Activated CD4-positive, alpha-beta T cell treated with anti-CD3 and anti-CD28 coated beads for 36 hours (primary cell): ENCODE measurements at regions not wholly inside any gene's neighbourhood (a gene's known extent, or its start where the extent isn't known, plus 50 kb on each side); places are given as distances from the start of the nearest gene placed in this dataset.

ENCODE experiments used
- ATAC-seq: fragments of 200-7000 bp; cut with Tn5 transposase; one replicate; pipeline ENCODE4 v1.10.0; 2021; ENCODE audit warnings: mild to moderate bottlenecking, moderate library complexity
- CTCF ChIA-PET: fragments of 350-600 bp; sonication (Branson Sonifier 250); formaldehyde crosslinking; loops from one replicate; lab custom pipeline; 2021; ENCODE audit warnings: antibody characterized with exemption; lab: Charles Lee
- POLR2A ChIA-PET: fragments of 350-600 bp; sonication (Branson Sonifier 250); formaldehyde crosslinking; loops from one replicate; lab custom pipeline; 2021; ENCODE audit warnings: antibody characterized with exemption, inconsistent platforms; lab: Charles Lee
- DNase-seq: peaks from one replicate; pipeline ENCODE4 v3.0.0-alpha.2; 2020
- H3K27ac Mint-ChIP-seq: one replicate; pipeline ENCODE4 v1.8.0; 2021; ENCODE audit warnings: mixed read lengths
- H3K27me3 Mint-ChIP-seq: one replicate; pipeline ENCODE4 v1.8.0; 2021; ENCODE audit warnings: mixed read lengths
- H3K36me3 Mint-ChIP-seq: one replicate; pipeline ENCODE4 v1.8.0; 2021; ENCODE audit warnings: low read depth, mixed read lengths
- H3K4me1 Mint-ChIP-seq: one replicate; pipeline ENCODE4 v1.8.0; 2021; ENCODE audit warnings: mixed read lengths
- H3K4me3 Mint-ChIP-seq: one replicate; pipeline ENCODE4 v1.8.0; 2021; ENCODE audit warnings: mild to moderate bottlenecking, moderate library complexity, mixed read lengths
- H3K9me3 Mint-ChIP-seq: one replicate; pipeline ENCODE4 v1.8.0; 2021; ENCODE audit warnings: low read depth, mixed read lengths
- intact Hi-C, 2 experiments: fragments of 100-400 bp; cut with DNase I in 1 of 2; cut with micrococcal nuclease in 1 of 2; formaldehyde crosslinking; loops; one replicate each; pipeline versions ENCODE4 v1.14.2 to v1.15.1; 2022 to 2024; cut with DNase I, micrococcal nuclease

DNA sequence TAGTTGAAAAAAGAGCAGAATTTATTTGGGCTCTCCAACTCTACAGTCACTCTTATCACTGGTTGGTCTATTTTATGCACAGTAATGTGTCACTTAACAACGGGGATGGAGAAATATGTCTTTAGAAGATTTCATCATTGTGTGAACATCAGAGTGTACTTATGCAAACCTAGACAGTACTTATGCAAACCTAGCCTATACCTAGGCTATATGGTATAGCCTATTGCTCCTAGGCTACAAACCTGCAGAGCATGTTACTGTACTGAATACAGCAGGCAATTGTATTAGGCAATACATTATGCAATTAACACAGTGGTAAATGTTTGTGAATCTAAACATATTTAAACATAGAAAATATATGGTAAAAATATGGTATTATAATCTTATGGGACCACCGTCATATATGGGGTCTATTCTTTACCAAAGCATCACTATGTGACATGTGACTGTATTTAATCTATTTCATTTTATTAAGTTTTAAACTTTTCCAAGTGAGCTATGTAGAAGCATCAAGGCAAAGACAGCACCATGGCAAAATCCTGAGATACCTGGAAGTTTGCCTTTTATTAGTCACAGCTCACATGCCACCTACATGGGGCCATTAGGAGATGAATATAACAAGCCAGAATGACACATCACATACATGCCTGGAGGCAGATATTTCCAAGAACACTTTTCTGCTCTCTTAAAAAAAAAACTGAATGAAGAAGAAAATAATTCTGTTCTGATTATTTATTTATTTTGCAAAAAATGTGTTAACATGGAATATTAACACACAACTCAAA is 537.4 kb downstream of the TUSC7 start:
- DNase-seq (no peak), ATAC-seq (no peak)
- H3K27me3 Mint-ChIP-seq, result no peaks in the 10 kb centered on the region
- H3K27ac Mint-ChIP-seq, result no peak overlapping the region
- H3K36me3 Mint-ChIP-seq, result no peaks in the 10 kb centered on the region
- H3K4me1 Mint-ChIP-seq, result no peaks in the 10 kb centered on the region
- intact Hi-C loops, result no loop called here
- H3K9me3 Mint-ChIP-seq, result peaks cover 9% of the 10 kb centered on the region
- H3K4me3 Mint-ChIP-seq, result no peak overlapping the region
- POLR2A ChIA-PET, result no interaction called here
- CTCF ChIA-PET, result no interaction called here

DNA sequence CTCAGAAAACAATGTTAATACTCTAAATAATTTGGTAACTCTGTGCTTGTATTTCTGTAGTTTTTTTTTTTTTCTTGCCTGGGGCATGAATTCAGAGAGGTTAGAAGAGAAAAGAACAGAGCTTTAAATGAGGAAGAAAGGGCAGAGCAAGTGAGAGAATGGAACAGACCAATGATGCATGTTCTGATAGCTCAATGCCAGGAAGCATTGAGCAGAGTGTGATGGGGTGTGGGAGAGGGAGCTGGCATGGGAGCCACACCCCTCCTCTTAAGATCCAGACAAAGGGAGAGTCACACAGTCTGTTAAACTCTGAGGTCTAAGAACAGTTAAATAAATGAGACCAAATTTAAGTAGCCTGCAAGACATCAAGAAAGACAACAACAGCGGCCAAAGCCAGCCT is 538.6 kb downstream of the TUSC7 start:
- Mint-ChIP-seq H3K9me3 (peaks cover 9% of the 10 kb centered on the region), H3K4me3 (no peak overlapping the region), H3K27me3 (no peaks in the 10 kb centered on the region), H3K4me1 (no peaks in the 10 kb centered on the region), H3K27ac (no peak overlapping the region), H3K36me3 (no peaks in the 10 kb centered on the region)
- intact Hi-C loops, result no loop called here
- ChIA-PET POLR2A (no interaction called here), CTCF (interaction anchor here (0.7 kb wide), 1 partner anchor 481 kb away, joined by 4 read pairs; no protein-coding TSS in a partner anchor)
- DNase-seq (no peak), ATAC-seq (no peak)

DNA sequence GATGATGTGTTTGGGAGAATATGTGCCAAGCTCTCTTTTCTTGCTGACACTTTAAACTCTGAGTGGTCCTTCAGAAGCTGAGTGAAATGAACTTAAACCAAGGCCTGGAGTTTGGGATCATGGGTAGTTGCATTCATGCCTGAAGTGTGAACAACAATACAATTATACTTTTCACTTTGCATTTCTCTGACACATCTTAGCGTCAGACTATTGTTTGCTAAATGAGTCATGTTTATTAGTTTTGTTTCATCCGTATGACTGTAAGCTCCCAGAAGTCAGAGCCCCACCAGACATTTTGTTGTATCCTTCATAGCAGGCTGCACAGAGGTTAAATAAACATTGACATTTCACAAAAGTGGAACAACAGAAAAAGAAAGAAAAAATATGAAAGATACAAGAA is 542.6 kb downstream of the TUSC7 start:
- CTCF ChIA-PET, result no interaction called here
- intact Hi-C loops, result no loop called here

DNA sequence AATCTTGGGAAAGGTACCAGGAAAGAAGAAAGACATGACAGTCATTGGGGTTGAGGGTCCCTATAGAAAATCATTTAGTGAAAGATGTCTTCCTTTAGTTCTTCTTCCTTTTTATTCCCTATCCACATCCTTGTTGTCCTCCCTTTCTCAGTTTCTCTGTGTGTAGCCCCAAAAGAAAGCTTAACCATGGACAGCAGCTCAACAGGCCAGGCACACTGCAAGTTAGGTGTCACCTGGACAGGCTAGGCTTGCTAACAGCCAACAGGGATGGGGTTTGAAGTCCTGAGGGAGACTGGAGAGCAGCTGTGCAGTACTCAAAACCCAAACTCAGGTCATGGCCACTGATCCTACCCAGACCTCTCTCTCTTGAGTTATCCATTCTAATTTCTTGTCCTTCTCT is 543.1 kb downstream of the TUSC7 start:
- Mint-ChIP-seq H3K27me3 (no peaks in the 10 kb centered on the region), H3K4me3 (no peak overlapping the region), H3K4me1 (no peaks in the 10 kb centered on the region), H3K36me3 (no peaks in the 10 kb centered on the region), H3K9me3 (peaks cover 7% of the 10 kb centered on the region), H3K27ac (no peak overlapping the region)
- no peak for ATAC-seq
- DNase-seq, result no peak
- intact Hi-C loops, result no loop called here
- ChIA-PET CTCF (no interaction called here), POLR2A (no interaction called here)

More for the DNA sequence above, 542.6 kb downstream of the TUSC7 start:
- H3K36me3 Mint-ChIP-seq, result no peaks in the 10 kb centered on the region
- no peaks in the 10 kb centered on the region for H3K27me3 Mint-ChIP-seq
- POLR2A ChIA-PET, result no interaction called here
- no peaks in the 10 kb centered on the region for H3K4me1 Mint-ChIP-seq
- no peak for ATAC-seq
- H3K4me3 Mint-ChIP-seq, result no peak overlapping the region
- H3K9me3 Mint-ChIP-seq, result peaks cover 7% of the 10 kb centered on the region
- DNase-seq, result no peak
- H3K27ac Mint-ChIP-seq, result no peak overlapping the region

DNA sequence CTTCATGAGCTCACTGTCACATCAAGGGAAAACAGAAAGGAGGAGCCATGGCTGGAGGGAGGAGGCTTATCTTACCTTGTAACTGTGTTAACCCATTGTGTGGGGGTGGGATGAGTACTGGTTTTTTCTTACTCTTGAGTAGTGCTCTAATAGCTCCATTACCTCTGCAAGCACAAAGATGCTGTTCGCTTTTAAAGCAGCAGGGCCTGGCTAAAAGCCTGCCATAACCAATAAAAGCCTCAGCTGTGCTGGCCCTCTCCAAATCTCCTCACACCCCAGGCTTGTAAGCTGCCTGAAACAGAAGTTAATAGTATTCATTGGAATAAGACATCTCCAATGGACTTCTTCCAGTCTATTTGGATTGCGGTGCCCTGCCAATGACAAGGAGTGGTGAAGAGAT is 544.1 kb downstream of the TUSC7 start:
- ATAC-seq (no peak), DNase-seq (no peak)
- Mint-ChIP-seq H3K36me3 (no peaks in the 10 kb centered on the region), H3K4me1 (no peaks in the 10 kb centered on the region), H3K27me3 (no peaks in the 10 kb centered on the region), H3K27ac (no peak overlapping the region), H3K4me3 (no peak overlapping the region), H3K9me3 (peaks cover 5% of the 10 kb centered on the region)
- POLR2A ChIA-PET, result no interaction called here
- intact Hi-C loops, result no loop called here
- CTCF ChIA-PET, result no interaction called here

DNA sequence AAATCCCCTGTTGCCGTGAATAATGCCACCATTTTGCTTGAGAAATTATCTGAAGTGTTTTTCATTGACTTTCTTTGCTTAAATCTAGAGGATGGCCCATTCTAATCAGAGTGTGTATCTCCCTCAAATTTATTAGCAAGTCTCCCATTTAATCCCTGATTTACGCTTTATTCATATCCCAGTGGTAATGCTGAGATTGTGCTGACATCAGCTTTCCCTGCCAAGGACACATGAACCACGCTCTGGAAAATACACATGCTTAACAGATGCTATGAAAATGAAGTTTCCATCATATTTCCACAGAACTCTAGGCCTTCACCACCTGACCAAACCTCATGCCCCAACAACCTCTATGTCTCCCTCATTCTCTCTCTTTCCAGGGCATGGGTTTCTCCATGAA is 545.4 kb downstream of the TUSC7 start:
- Mint-ChIP-seq H3K27me3 (no peaks in the 10 kb centered on the region), H3K36me3 (no peaks in the 10 kb centered on the region), H3K27ac (no peak overlapping the region), H3K9me3 (no peaks in the 10 kb centered on the region), H3K4me3 (no peak overlapping the region), H3K4me1 (no peaks in the 10 kb centered on the region)
- POLR2A ChIA-PET, result no interaction called here
- no peak for ATAC-seq
- CTCF ChIA-PET, result no interaction called here
- no peak for DNase-seq
- intact Hi-C loops, result no loop called here

DNA sequence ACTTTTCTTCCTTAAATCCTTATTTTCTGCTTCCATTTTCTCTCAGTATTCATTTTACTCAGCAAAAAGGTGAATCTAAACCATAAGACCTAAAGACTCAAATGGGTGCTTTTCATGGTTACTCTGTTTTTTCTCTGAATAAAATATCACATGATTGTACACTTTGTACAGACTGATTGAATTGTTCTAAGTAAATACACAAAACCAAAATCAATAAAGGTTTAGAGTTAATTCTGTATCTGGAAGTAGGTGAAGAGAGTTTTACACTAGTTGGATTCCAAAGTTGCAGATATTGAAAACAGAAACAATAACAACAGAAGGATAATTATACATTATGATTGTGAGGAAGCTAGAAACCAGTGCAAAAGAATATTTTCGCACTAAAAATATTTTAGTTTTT is 546.2 kb downstream of the TUSC7 start:
- no peaks in the 10 kb centered on the region for H3K27me3 Mint-ChIP-seq

DNA sequence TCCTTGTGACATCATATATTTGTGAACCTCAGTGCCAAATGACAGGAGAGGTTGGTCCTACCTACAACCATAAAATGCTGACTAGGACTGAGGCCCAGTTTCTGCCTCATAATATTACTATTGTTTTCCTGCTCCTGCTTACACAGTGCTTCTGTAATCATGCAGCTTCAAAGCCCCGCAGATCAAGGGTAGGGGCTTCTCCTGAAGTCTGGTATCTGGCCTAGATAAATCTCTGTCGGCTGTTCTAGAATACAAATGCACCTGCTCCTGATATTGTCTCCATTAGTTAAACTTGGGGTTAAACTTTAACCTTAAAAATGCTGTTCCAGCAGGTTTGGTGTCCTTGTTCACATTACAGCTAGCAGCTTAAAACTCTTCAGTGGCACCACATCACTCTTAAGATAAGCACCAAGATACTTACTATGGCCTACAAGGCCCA is 552.4 kb downstream of the TUSC7 start:
- ChIA-PET POLR2A (no interaction called here), CTCF (no interaction called here)
- ATAC-seq, result no peak
- Mint-ChIP-seq H3K27ac (no peak overlapping the region), H3K9me3 (peaks cover 3% of the 10 kb centered on the region), H3K36me3 (no peaks in the 10 kb centered on the region), H3K27me3 (no peaks in the 10 kb centered on the region), H3K4me1 (no peaks in the 10 kb centered on the region), H3K4me3 (no peak overlapping the region)
- no peak for DNase-seq
- intact Hi-C loops, result no loop called here

More for the DNA sequence above, 546.2 kb downstream of the TUSC7 start:
- ATAC-seq (no peak), DNase-seq (no peak)
- Mint-ChIP-seq H3K27ac (no peak overlapping the region), H3K4me1 (no peaks in the 10 kb centered on the region), H3K4me3 (no peak overlapping the region), H3K9me3 (no peaks in the 10 kb centered on the region), H3K36me3 (no peaks in the 10 kb centered on the region)
- CTCF ChIA-PET, result no interaction called here
- POLR2A ChIA-PET, result interaction anchor here (0.6 kb wide), 1 partner anchor 168 kb away, joined by 3 read pairs; no protein-coding TSS in a partner anchor
- intact Hi-C loops, result no loop called here

DNA sequence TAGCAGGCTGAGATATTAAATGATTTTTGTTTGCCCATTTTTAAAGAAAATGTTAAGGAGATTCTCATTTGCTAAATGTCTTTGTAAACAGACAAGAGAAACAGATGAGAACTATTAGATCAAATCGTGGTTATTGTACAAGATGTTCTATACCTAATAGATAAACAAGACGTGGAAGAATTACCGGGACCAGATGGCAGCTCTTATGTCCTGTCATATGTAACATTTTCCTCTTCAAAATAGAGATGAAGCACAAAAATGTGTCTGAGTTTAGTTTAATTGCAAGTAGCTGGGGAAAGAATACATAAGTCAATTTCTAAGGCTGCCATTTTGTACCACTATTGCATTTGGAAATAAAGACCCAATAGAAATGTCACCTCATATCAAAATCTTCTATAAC is 553.7 kb downstream of the TUSC7 start:
- peaks cover 3% of the 10 kb centered on the region for H3K9me3 Mint-ChIP-seq
- intact Hi-C loops, result no loop called here
- ChIA-PET POLR2A (no interaction called here), CTCF (no interaction called here)
- H3K27ac Mint-ChIP-seq, result no peak overlapping the region
- no peaks in the 10 kb centered on the region for H3K4me1 Mint-ChIP-seq
- H3K27me3 Mint-ChIP-seq, result no peaks in the 10 kb centered on the region
- DNase-seq, result no peak
- H3K4me3 Mint-ChIP-seq, result no peak overlapping the region
- ATAC-seq, result no peak
- H3K36me3 Mint-ChIP-seq, result no peaks in the 10 kb centered on the region

DNA sequence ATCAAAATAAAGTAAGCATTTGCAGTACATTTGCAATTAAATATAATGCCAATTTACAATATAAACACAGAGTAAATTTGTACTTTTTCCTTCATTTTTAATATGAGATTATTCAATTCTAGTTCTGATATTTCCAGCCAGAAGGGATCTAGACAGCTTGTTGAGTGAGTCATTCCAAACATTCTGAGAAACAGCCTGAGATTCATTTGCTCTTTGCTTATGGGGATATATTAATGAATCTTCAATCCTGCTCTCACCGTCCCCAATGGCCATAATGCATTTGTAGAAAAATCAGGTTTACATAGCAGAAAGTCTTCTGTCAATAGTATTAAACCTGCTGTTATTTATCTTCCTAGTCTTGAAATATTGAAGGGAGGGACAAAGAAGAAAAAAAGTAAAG is 554.2 kb downstream of the TUSC7 start:
- ChIA-PET CTCF (no interaction called here), POLR2A (no interaction called here)
- DNase-seq (no peak), ATAC-seq (no peak)
- H3K4me3 Mint-ChIP-seq, result no peak overlapping the region
- H3K27me3 Mint-ChIP-seq, result no peaks in the 10 kb centered on the region
- H3K9me3 Mint-ChIP-seq, result peaks cover 3% of the 10 kb centered on the region
- no peaks in the 10 kb centered on the region for H3K4me1 Mint-ChIP-seq
- H3K36me3 Mint-ChIP-seq, result no peaks in the 10 kb centered on the region
- H3K27ac Mint-ChIP-seq, result no peak overlapping the region
- intact Hi-C loops, result no loop called here

DNA sequence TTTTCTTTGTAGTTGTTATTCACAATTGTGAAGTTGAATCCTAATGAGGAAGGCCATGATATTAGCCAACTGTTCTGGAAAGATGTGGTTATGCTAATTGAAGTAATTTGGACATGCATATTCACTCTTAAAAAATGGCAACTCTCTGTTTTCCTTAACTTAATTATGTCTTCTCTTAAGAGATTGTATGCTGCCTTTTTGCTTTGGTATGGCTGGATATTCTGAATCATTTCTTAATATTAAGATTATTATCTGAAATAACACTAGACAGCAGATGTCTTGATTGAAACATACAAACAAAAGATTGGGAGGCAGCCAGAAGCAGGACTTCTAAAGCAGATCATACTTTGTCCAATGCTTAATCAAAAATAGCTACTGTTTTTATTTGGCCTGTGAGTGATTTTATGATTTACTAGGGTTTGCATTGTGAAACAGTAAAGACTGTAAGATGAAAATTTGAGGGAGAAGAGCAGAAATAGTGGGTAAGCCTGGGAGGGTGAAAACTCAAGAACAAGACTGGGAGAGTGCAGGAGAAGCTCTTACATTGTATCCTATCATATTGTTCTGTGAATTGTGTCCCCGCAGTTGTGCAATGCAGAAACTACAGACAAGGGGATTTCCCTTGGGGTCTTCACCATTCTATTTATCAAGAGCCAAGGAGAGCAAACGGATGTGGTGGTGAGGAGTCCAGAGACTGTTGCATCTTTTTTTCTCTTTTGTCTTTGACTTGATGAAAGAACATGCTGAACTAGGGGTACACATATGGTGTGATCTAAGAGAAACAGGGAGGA is 554.8 kb downstream of the TUSC7 start:
- Mint-ChIP-seq H3K36me3 (no peaks in the 10 kb centered on the region), H3K9me3 (peaks cover 3% of the 10 kb centered on the region), H3K27me3 (no peaks in the 10 kb centered on the region), H3K27ac (no peak overlapping the region), H3K4me1 (no peaks in the 10 kb centered on the region), H3K4me3 (no peak overlapping the region)
- ChIA-PET CTCF (no interaction called here), POLR2A (no interaction called here)
- DNase-seq, result no peak
- no peak for ATAC-seq
- intact Hi-C loops, result no loop called here

DNA sequence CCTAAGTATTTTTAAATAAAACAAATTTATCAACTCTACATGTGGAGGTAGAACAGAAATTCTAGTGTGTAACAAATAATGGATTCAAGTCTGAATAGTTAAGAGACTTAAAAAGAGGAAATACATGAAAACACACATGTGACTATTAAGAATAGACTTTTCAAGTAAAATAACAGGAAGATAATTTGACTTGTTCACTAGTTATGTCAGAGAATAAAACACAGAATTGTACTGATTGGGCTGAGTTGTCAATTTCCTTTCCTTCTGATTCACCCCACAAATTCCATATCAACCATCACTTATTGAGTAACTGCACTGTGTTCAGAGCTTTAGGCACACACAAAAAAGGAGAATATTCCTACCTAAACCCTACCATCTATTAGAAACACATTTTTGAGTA is 557.2 kb downstream of the TUSC7 start:
- ATAC-seq (no peak), DNase-seq (no peak)
- Mint-ChIP-seq H3K4me1 (no peaks in the 10 kb centered on the region), H3K36me3 (no peaks in the 10 kb centered on the region), H3K4me3 (no peak overlapping the region), H3K27ac (no peak overlapping the region), H3K27me3 (no peaks in the 10 kb centered on the region), H3K9me3 (peaks cover 5% of the 10 kb centered on the region)
- CTCF ChIA-PET, result interaction anchor here (0.7 kb wide), 1 partner anchor 222 kb away, joined by 3 read pairs; no protein-coding TSS in a partner anchor
- POLR2A ChIA-PET, result no interaction called here
- intact Hi-C loops, result no loop called here
